ENCODE measurements at regions not wholly inside any gene's neighbourhood (a gene's known extent, or its start where the extent isn't known, plus 50 kb on each side); places are given as distances from the start of the nearest gene placed in this dataset.

- no TSS peak for BruUV-seq (replicated peaks)
- Histone ChIP-seq H4K20me1 (ENCODE audit: insufficient read depth, low read length) (no peaks in the 10 kb centered on the region), H3K79me2 (ENCODE audit: insufficient read depth, low read length) (no peaks in the 10 kb centered on the region), H3K9ac (ENCODE audit: insufficient read depth, low read depth, low read length) (no peak overlapping the region), H3K27ac (ENCODE audit: extremely low read length, insufficient read depth, low read length) (no peak overlapping the region), H3K36me3 (replicated peaks in 1 of 2; ENCODE audit: control insufficient read depth in 1 of 2, insufficient read depth in 2 of 2, low read length in 2 of 2) (no peaks in the 10 kb centered on the region), H3K9me3 (ENCODE audit: low read length) (no peaks in the 10 kb centered on the region), H3K4me2 (ENCODE audit: low read depth, low read length) (no peak overlapping the region), H3K4me3 (replicated peaks in 1 of 3; ENCODE audit: insufficient read depth in 1 of 3, low read depth in 2 of 3, low read length in 3 of 3) (no peak overlapping the region), H3K4me1 (ENCODE audit: insufficient read depth, low read length) (no peaks in the 10 kb centered on the region), H2AFZ (ENCODE audit: low read length) (no peak overlapping the region), H3K27me3 (ENCODE audit: control insufficient read depth in 1 of 2, insufficient read depth in 2 of 2, low read length in 2 of 2) (peaks cover 0 to 3% of the 10 kb centered on the region in 2 experiments; a peak in 2 of 5 replicates)
- DNase-seq (ENCODE audit: low spot score) (no peak), FAIRE-seq (no peak), ATAC-seq (no peak)
- ChIA-PET POLR2A (no interaction called here), CTCF (ENCODE audit: low intra/inter-chr PET ratio, low total read pairs) (no interaction called here)
- intact Hi-C loops (cut with micrococcal nuclease; ENCODE audit: unreplicated experiment) = no loop called here
- TF ChIP-seq SMARCC2 (IDR thresholded peaks at IDR 0.05) (no peak), ZNF780A (CRISPR knock-in tag; IDR thresholded peaks at IDR 0.05) (no peak), ZXDC (CRISPR knock-in tag; IDR thresholded peaks at IDR 0.05) (no peak), ZNF138 (CRISPR knock-in tag; IDR thresholded peaks at IDR 0.05; ENCODE audit: low read depth) (no peak), TIGD3 (CRISPR knock-in tag; IDR thresholded peaks at IDR 0.05; ENCODE audit: borderline replicate concordance) (no peak), ZMYM3 (CRISPR knock-in tag; IDR thresholded peaks at IDR 0.05) (no peak), SSRP1 (CRISPR knock-in tag; IDR thresholded peaks at IDR 0.05) (no peak), ZNF713 (CRISPR knock-in tag; IDR thresholded peaks at IDR 0.05) (no peak), ZGPAT (CRISPR knock-in tag; IDR thresholded peaks at IDR 0.05) (no peak), ZNF558 (CRISPR knock-in tag; IDR thresholded peaks at IDR 0.05; ENCODE audit: borderline replicate concordance) (no peak), HOXA5 (CRISPR knock-in tag; IDR thresholded peaks at IDR 0.05) (no peak)
- in situ Hi-C loops (cut with HindIII; ENCODE audit: extremely low pct_ligation_motif_present, low pct_unique_long_range_greater_than_20kb) = no loop called here
- WGBS (ENCODE audit: low lambda C conversion rate) = 34% methylated on average over 8 of the region's 8 CpGs
These were observed 198.6 kb downstream of the KLF13 start for GRCh38 chr15:31525185-31525695.

Measured in HepG2 (cell line).